ENCODE measurements at regions not wholly inside any gene's neighbourhood (a gene's known extent, or its start where the extent isn't known, plus 50 kb on each side); places are given as distances from the start of the nearest gene placed in this dataset.

DNA sequence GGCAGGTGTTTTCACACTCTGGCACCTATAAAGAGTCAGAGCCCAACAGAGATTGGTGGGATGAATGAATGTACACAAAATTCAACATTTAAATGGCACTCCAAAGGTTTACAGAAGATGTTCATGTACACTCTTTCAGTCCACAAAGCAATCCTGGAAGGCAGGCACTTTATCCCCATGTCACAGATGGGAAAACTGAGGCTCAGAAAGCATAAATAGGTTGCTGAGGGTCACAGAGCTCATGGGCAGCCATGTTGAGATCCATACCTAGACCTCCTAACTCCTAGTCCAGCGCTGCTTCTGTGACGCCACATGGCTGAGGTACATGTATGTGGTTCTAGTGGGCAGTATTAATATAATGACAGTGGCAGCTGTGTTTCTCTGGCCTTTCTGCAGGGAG lies 157.7 kb upstream of the LHX1 start:
- TF ChIP-seq, protein P1, sequence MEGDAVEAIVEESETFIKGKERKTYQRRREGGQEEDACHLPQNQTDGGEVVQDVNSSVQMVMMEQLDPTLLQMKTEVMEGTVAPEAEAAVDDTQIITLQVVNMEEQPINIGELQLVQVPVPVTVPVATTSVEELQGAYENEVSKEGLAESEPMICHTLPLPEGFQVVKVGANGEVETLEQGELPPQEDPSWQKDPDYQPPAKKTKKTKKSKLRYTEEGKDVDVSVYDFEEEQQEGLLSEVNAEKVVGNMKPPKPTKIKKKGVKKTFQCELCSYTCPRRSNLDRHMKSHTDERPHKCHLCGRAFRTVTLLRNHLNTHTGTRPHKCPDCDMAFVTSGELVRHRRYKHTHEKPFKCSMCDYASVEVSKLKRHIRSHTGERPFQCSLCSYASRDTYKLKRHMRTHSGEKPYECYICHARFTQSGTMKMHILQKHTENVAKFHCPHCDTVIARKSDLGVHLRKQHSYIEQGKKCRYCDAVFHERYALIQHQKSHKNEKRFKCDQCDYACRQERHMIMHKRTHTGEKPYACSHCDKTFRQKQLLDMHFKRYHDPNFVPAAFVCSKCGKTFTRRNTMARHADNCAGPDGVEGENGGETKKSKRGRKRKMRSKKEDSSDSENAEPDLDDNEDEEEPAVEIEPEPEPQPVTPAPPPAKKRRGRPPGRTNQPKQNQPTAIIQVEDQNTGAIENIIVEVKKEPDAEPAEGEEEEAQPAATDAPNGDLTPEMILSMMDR (IDR thresholded peaks at IDR 0.05; ENCODE audit: poor library complexity): no peak
- no peak for TF ChIP-seq EZH2phosphoT487 (IDR thresholded peaks at IDR 0.05; ENCODE audit: low read depth, severe bottlenecking, unreplicated experiment)
- no peak for TF ChIP-seq EZH2 (IDR thresholded peaks at IDR 0.05; ENCODE audit: borderline replicate concordance)

Measured in hepatocyte (in vitro differentiated cells).